DMS153 treated with DMSO at 0.1 percent for 48 hours (cell line): ENCODE measurements at regions not wholly inside any gene's neighbourhood (a gene's known extent, or its start where the extent isn't known, plus 50 kb on each side); places are given as distances from the start of the nearest gene placed in this dataset.

ENCODE experiments used
- DNase-seq: peaks from one replicate; lab custom pipeline; 2025; ENCODE audit not compliant: unreplicated experiment; lab: John Stamatoyannopoulos, UW

GRCh38 chr16:64892835-64893785 lies 228.8 kb downstream of the CDH11 start:
- DNase-seq: no peak

- DNase-seq: no peak
Measured at GRCh38 chr16:64889446-64889845, 232.4 kb downstream of the CDH11 start.

- DNase-seq: no peak
Measured at GRCh38 chr16:64887651-64888050, 234.2 kb downstream of the CDH11 start.

- DNase-seq: no peak
Measured at GRCh38 chr16:64882078-64882784, 239.6 kb downstream of the CDH11 start.

GRCh38 chr16:64880994-64881393 lies 240.9 kb downstream of the CDH11 start:
- DNase-seq: no peak

- no peak for DNase-seq
Measured at GRCh38 chr16:64880006-64880405, 241.9 kb downstream of the CDH11 start.

GRCh38 chr16:64878940-64879339 lies 242.9 kb downstream of the CDH11 start:
- DNase-seq: no peak

GRCh38 chr16:64872101-64872500 lies 249.8 kb downstream of the CDH11 start:
- DNase-seq: no peak

- no peak for DNase-seq
Measured at GRCh38 chr16:64870859-64871258, 251.0 kb downstream of the CDH11 start.

- no peak for DNase-seq
Measured at GRCh38 chr16:64869781-64870180, 252.1 kb downstream of the CDH11 start.

- DNase-seq: no peak
Measured at GRCh38 chr16:64866021-64866420, 255.8 kb downstream of the CDH11 start.

- no peak for DNase-seq
Measured at GRCh38 chr16:64865069-64865696, 256.7 kb downstream of the CDH11 start.

GRCh38 chr16:64864232-64864809 lies 257.5 kb downstream of the CDH11 start:
- no peak for DNase-seq

GRCh38 chr16:64858076-64858475 lies 263.8 kb downstream of the CDH11 start:
- no peak for DNase-seq

- no peak for DNase-seq
Measured at GRCh38 chr16:64857411-64857810, 264.5 kb downstream of the CDH11 start.

GRCh38 chr16:64853551-64853950 lies 268.3 kb downstream of the CDH11 start:
- DNase-seq: no peak

- DNase-seq: no peak
Measured at GRCh38 chr16:64846966-64847365, 274.9 kb downstream of the CDH11 start.

- DNase-seq: no peak
Measured at GRCh38 chr16:64845071-64845470, 276.8 kb downstream of the CDH11 start.

- DNase-seq: no peak
Measured at GRCh38 chr16:64841482-64841881, 280.4 kb downstream of the CDH11 start.

- no peak for DNase-seq
Measured at GRCh38 chr16:64841071-64841470, 280.8 kb downstream of the CDH11 start.

GRCh38 chr16:64830653-64831052 lies 291.2 kb downstream of the CDH11 start:
- no peak for DNase-seq
